GM21576 (cell line): ENCODE measurements at regions not wholly inside any gene's neighbourhood (a gene's known extent, or its start where the extent isn't known, plus 50 kb on each side); places are given as distances from the start of the nearest gene placed in this dataset.
"Not testable (repeated sequence)": the region's sequence is repeated elsewhere in the genome, so short reads cannot be mapped to it uniquely, and the experiment has no call there.

Experiments
- ATAC-seq: cut with Tn5 transposase; IDR thresholded peaks from one replicate; pipeline ENCODE4 v1.9.1; 2021; ENCODE audit warnings: mild to moderate bottlenecking, moderate library complexity; ENCODE audit not compliant: unreplicated experiment

DNA sequence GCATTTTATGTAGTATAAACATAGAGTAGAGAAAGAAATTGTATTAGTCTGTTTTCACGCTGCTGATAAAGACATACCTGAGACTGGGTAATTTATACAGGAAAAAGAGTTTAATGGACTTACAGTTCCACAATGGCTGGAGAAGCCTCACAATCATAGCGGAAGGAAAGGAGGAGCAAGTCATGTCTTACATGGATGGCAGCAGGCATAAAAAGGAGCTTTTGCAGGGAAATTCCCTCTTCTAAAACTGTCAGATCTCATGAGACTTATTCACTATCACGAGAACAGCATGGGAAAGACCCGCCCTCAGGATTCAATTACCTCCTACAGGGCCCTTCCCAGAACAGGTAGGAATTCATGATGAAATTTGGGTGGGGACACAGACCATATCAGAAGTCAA lies 98.1 kb downstream of the ARRDC3 start:
- not testable (repeated sequence) for ATAC-seq

GRCh38 chr5:91283899-91284298 lies 99.2 kb downstream of the ARRDC3 start:
- no peak for ATAC-seq

DNA sequence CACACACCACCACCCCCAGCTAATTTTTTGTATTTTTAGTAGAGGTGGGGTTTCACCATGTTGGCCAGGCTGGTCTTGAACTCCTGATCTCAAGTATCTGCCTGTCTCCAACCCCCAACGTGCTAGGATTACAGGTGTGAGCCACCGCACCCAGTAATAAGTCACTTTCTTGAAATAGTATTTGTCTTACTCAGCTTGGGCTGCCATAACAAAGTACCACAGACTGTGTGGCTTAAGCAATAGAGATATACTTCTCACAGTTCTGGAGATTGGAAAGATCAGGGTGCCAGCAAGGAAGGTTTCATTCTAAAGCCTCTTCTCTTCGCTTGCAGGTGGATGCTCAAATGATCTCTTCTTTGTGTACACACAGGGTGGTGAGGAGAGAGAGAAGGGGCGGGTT lies 99.8 kb downstream of the ARRDC3 start:
- no peak for ATAC-seq

- no peak for ATAC-seq
These were observed 100.9 kb downstream of the ARRDC3 start for GRCh38 chr5:91282210-91282609.

- ATAC-seq, result no peak
These were observed 101.7 kb downstream of the ARRDC3 start for GRCh38 chr5:91281401-91281800.

DNA sequence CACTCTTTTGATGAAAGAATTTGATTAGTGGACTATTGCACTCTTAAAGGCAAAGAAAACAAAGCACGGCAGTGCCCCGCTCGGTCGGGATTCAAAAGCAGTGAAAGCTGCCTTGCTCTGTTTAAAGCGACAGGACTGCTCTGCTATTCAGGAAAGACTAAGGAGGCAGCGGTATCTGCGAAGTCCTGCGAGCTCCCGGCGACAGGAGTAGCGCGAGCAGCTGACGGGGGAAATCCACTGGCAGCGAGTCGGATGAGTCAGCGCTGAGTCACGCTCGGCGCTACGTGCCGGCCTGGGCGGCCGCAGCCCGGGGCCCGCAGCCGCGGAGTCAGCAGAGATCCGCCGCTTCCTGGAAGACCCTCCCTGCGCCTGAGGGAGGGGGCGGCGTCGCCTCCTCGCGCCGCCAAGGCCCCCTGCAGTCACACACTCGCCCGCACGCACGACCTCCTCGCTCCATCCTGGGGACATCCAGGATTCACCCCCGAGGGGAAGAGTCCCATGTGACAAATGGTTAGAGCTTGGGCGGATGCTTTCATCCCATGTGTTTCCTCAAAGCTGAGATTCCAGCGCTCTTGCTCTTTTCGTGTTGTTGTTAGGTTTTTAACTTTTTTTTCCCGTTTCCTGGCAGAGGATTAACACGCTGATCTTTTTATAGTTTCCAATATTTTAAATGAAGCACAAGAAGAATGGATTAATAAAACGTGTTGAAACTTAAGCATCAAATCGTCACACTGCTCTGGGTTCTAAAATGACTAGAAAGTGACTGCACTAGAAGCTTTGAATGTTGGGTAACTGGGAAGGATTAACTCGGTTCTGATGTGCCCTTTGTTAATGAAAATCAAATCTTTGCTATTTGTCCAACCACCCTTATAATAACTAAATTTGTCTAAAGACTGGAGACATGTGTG lies 102.5 kb downstream of the ARRDC3 start:
- peak; percentile 94 for ATAC-seq

GRCh38 chr5:91277840-91278239 lies 105.3 kb downstream of the ARRDC3 start:
- no peak for ATAC-seq

- ATAC-seq, result no peak
These were observed 106.0 kb downstream of the ARRDC3 start for GRCh38 chr5:91277093-91277626.

DNA sequence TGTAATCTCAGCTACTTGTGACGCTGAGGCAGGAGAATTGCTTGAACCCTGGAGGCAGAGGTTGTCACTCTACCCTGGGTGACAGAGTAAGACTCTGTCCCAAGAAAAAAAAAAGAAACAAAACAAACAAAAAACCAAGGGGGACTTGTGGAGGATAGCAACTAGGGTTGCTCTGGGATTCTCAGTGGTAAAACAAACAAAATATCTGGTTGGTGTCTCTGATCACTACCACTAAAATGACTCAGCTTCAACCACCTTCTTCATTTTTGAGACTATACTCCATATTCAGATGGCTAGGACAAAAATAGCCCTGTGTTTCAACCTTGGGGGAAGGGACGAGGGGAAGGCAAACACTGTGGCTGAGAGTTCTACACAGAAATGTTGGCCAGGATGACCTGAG lies 110.3 kb downstream of the ARRDC3 start:
- peak; percentile 89 for ATAC-seq

- ATAC-seq, result peak; percentile 60
These were observed 111.1 kb downstream of the ARRDC3 start for GRCh38 chr5:91271999-91272398.

DNA sequence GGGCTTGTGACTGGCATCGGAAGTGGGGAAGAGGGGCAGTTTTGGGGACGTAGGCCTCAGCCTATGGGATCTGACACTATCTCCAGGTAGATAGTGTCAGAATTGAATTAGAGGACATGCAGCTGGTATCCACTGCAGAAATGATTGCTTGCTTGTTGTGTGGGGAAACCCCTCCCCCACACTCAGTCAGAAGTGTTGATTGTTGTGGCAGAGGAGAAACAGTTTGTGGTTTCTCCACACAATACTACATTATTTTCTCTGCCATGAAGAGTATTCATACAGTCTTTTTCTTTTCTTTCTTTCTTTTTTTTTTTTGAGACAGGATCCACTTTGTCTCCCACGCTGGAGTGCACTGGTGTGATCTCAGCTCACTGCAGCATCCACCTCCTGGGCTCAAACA lies 113.9 kb downstream of the ARRDC3 start:
- no peak for ATAC-seq

GRCh38 chr5:91266184-91266705 lies 116.9 kb downstream of the ARRDC3 start:
- peak; percentile 84 for ATAC-seq

DNA sequence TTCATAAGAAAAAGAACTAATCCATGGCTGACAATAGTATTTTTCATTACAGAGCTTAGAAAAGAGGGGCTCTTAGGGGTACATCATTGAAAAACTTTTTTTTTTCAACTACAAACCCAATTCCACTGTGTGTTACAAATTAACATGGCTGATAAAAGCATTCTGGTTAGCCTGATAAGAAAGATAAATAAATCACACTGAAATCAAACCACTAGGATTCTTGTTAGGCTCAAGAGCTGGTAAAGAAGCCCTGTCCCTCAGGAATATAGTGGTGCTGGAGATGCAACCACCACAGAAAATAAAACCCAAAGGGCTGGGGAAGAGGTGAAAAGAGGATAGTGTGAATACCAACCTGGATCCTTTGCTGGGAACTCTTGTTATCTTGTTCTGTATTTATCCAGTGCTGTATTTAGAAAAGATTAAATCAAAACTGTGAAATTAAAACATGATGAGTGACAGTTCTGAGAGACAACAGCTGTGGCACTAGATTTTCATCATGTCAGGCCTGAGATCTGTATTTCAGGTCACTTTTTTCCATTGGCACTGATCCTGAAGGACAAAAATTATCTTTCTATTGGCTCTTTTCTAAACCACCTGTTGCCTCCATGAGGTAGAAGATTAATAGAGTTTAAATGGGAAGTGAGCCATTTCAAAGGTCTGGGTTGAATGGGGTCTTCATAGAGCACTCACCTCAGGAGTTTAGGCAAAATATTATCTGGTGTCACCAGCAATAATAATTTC lies 118.6 kb downstream of the ARRDC3 start:
- no peak for ATAC-seq

DNA sequence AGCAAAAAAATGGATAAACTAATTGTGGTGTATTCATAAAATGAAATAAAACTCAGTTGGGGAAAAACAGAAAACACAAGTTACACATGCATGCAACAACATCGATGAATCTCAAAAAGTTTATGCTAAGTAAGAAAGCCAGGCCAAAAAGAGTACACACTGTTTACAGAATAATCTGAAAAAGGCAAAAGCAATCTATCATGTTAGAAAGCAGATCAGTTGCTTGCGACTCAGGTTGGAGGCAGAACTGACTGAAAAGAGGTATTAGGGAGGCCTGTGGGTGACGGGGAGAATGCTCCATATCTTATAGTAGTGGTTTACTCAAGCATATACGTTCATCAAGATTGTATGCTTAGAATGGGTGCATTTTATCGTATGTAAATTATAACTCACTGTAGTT lies 119.2 kb downstream of the ARRDC3 start:
- ATAC-seq, result no peak

GRCh38 chr5:91257301-91257700 lies 125.8 kb downstream of the ARRDC3 start:
- no peak for ATAC-seq

DNA sequence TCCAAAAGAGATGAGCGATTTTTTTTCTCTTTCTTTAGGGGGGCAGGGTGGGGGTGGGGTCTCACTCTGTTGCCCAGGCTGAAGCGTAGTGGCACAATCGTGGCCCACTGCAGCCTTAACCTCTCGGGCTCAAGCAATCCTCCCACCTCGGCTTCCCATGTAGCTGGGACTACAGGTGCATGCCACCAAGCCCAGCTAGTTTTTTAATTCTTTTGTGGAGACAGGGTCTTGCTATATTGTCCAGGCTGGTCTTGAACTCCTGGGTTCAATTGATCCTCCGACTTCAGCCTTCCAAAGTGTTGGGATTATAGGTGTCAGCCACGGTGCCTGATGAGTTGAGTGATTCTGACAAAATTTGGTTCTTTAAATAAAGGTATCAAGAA lies 127.0 kb downstream of the ARRDC3 start:
- ATAC-seq, result no peak

DNA sequence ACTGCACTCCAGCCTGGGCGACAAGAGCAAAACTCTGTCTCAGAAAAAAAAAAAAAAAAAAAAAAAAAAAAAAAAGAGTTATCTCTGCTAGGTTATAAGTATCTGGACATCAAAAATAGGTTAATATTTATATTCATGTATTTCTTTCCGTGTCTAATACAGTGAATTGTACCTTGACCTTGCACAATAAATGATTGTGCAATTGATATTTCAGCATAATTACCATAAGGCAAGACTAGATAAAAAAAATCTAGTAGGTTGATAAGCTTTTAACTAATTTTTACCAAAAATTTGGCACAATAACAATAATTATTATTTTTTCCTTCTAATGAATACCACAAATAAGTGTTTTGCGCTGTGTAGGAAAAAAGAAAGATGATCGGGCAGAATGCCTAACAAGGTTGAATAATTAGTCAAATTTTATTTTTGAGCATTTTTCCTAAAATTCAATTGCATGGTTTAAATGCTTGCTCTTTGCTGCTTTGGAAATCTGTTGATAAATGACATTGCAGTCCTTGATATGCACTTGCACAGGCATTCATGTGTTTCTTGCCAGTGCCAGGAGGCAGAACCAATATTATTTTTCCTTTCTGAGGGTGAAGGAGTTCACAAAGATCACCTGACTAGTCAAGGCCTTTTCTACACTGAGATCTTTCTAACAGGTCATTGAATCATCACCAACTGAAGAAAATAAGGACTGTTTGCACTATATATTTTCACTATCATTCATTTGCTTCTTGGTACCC lies 127.5 kb downstream of the ARRDC3 start:
- ATAC-seq, result no peak

DNA sequence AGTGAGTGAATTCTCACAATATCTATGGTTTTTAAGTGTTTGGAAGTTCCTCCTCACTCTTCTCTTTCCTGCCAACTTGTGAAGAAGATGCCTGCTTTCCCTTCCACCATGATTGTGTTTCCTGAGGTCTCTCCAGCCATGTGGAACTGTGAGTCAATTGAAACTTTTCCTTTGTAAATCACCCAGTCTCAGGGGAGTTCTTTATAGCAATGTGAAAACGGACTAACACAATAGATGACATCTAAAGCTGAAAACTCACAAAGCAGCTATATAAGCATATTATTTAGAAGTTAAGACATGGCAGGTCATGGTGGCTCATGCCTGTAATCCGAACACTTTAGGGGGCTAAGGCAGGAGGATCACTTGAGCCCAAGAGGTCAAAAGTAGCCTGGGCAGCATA lies 130.2 kb downstream of the ARRDC3 start:
- no peak for ATAC-seq

DNA sequence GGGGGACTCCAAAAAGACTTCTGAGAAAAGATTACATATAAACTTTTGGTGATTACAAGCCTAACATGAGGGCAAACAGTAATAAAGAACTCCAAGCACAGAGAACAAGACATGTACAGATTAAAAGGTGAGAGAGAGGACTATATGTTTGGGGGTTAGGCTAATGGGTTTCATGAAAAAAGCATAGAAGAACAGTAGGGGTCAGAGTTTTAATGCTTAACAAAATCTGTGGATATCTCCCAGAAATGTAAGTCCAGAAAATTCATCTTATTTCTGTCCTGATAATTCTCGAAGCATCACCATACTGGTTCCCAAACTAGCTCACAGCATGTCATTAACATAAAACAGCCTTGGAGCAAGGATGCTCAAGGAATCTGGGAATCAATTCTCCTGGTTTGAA lies 137.2 kb downstream of the ARRDC3 start:
- ATAC-seq, result no peak

DNA sequence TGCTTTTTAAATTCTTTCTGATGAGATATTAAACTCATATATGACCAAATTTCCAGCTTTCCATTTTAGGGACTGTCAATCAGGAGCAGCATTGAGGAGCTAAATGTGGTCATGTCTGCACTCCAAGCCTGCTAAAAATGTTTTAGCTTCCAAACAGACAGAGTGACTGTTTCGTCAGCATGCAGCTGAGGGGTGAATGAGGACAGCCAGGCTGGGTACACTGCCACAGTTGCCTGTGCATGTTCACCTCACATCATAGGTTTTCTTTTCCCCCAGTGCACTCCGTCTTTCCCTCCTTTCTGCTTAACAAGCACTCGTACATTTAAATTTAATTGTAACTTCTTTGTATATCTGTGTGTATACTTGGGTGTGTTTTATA lies 138.1 kb downstream of the ARRDC3 start:
- no peak for ATAC-seq
